ENCODE measurements at regions not wholly inside any gene's neighbourhood (a gene's known extent, or its start where the extent isn't known, plus 50 kb on each side); places are given as distances from the start of the nearest gene placed in this dataset. TPM values are rescaled to one million over a fixed set of nuclear protein-coding genes. Genes with fewer than 3 reads are reported as not detected.
A peak's percentile ranks its signal among the peaks of the same experiment; 100 is the strongest.
"Not testable (repeated sequence)": the region's sequence is repeated elsewhere in the genome, so short reads cannot be mapped to it uniquely, and the experiment has no call there.

DNA sequence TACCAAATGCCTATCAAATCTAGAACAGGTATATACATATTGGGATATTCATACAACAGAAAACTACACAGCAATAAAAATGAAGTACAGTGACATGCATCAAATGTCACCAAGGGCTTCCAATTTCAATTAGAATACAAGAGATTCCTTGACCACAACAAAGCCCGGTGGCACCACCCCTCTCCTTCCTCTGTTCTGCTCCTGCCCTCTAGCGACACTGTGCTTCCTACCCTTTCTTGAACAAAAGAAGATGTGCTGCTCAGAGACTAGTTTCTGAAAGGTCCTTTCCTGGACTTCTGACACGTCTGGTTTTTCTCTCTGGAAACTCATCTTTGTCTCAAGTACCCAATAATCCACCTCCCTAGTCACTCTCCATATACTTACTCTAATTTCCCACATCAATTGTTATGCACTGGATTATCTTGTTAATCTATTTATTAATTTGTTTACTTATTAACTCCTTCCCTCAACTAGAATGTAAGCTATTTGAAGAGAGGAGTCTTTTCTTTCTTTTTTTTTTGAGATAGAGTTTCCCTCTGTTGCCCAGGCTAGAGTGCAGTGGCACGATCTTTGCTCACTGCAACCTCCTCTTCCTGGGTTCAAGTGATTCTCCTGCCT is 70.4 kb upstream of the CTSV start:
- DNase-seq (ENCODE audit: low read depth in 2 of 3, low spot score in 2 of 3), result peak in 2 of 3 donors; percentile 24 to 48

DNA sequence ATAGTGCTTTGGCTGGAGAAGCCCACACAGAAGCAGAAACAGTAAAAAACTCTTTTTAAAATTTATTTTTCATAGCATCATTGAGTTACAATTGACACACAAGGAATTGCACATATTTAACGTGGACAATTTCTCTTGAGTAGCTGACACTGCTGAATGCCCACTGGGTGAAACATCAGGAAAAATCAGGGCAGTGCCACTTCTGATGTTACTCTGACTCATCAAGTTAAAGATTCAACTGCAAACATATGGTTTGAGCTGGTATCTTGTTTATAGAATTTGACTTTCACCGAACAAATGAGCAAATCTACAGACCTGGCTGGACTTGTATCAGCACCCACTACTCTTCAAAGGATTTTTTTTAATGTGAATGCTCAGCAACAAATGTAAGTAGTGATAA is 66.3 kb upstream of the CTSV start:
- DNase-seq (ENCODE audit: low read depth in 2 of 3, low spot score in 2 of 3), result not testable (repeated sequence)

DNA sequence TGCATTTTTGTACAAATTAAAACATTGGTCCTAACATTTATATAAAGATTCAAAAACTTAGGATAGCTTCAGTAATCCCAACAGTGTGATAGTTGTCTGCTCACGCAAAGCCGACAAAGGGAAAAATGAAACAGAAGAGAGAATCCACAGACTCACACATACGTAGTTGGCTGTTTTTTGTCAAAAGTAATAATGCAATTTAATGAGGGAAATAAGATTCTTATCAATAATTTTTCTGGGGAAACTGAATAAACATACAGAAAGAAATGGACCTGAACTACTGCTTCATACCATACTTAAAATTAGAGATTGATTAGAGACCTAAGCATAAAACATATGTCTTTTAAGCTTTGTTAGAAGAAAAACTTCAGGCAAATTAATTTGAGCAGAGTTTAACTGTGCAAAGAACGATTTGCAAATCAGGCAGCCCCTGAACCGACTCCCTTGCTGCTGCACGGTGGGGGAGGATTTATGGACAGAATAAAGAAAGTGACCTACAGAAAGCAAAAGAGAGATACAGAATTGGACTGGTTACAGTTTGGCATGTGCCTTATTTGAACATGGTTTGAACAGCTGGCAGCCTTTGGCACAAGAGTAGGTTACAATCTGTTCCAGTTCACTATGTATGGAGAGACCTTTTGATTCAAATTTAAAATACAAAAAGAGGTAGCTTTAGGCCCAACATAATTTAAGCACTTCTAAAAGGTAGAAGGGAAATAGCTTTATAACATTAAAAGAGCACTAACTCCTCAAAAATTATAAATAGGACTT is 64.9 kb upstream of the CTSV start:
- not testable (repeated sequence) for DNase-seq (ENCODE audit: low read depth in 2 of 3, low spot score in 2 of 3)

DNA sequence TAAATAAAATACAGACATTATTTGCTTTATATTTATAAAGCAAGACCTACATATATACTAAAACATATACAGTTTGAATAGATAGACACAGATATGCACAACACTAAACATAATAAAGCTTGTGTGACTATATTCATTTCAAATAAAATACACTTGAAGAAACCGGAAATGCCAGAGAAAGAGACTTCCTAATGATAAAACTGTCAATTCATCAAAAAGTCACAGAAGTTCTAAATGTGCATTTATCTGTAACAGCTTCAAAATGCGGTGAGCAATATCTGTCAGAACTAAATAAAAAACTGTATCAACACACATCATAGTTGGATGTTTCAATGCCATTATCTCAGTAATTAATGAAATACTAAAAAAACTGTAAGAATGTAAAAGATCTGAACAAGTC is 60.6 kb upstream of the CTSV start:
- not testable (repeated sequence) for DNase-seq (ENCODE audit: low read depth in 2 of 3, low spot score in 2 of 3)

DNA sequence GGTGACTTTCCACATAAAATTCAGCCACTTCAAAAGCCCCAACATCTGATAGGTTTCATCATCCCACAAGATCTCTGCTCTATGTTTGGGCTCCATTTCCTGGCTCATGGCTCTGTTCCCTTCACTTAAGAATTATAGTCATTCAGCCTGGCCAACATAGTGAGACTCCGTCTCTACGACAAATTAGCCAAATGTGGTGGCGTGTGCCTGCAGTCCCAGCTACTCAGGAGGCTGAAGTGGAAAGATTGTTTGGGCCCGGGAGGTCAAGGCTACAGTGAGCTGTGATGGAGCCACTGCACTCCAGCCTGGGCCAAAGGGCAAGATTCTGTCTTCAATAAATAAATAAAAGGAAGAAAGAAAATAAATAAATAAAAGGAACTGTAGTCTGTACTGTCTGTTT is 57.9 kb upstream of the CTSV start:
- DNase-seq (ENCODE audit: low read depth in 2 of 3, low spot score in 2 of 3), result no peak

DNA sequence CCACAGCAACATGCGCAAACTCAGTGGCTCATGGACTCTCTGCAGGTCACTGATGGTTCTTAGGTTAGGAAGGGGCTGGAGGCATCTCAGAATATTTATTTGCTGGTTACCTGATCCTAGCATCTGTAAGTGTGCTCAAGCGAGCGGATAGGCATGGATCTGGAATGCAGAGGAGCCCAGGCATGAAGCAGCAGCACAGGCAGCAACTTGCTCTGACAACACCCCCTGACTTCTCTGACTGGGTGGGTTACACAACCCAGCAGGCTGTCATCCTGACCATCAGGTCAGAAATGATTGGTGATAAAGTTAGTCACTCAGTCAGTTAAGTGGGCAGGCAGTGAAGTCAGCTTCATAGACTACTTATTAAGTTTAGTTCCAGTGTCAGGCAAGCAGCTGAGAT is 50.4 kb upstream of the CTSV start:
- not testable (repeated sequence) for DNase-seq (ENCODE audit: low read depth in 2 of 3, low spot score in 2 of 3)

Small RNA genes in the stretch of these regions (small RNA-seq; reads per million reads assigned to genes)
- not detected for gene RNU6-798P

All from hematopoietic multipotent progenitor cell (in vitro differentiated cells).